Activated T-cell treated with anti-CD3 and anti-CD28 coated beads for 1 hour (primary cell): ENCODE measurements at regions not wholly inside any gene's neighbourhood (a gene's known extent, or its start where the extent isn't known, plus 50 kb on each side); places are given as distances from the start of the nearest gene placed in this dataset.

Experiments used
- DNase-seq: peaks from one replicate; pipeline ENCODE4 v3.0.0-alpha.2; 2020; ENCODE audit warnings: low read depth

DNA sequence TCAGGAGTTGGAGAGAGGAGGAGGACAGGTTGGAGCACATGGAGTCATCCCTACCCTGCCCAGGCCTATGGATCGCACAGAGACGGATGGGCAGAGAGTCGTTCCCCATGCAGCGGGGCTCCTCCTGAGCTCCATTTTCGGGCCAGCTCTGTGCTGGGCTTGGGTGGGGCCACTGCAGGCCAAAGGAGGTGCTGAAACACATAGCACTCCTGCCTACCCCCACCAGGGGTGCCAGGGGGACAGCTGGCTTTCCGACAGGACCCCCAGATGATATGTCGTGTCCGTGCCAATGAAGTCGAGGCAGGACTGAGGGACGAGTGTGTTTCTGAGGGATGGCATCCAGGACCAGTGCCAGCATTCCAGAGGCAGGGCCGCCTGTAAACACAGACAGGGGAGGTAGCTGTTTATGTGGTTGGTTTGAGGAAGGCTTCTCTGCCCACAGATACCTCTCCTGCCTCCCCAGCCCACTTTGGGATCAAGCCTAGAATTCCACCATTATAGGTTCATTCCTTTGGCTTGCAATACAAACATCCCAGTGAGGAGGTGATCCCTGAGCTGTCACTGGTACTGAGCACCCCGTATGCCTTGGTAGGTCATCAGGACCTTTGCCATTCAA lies 116.6 kb downstream of the GLI2 start:
- no peak for DNase-seq

DNA sequence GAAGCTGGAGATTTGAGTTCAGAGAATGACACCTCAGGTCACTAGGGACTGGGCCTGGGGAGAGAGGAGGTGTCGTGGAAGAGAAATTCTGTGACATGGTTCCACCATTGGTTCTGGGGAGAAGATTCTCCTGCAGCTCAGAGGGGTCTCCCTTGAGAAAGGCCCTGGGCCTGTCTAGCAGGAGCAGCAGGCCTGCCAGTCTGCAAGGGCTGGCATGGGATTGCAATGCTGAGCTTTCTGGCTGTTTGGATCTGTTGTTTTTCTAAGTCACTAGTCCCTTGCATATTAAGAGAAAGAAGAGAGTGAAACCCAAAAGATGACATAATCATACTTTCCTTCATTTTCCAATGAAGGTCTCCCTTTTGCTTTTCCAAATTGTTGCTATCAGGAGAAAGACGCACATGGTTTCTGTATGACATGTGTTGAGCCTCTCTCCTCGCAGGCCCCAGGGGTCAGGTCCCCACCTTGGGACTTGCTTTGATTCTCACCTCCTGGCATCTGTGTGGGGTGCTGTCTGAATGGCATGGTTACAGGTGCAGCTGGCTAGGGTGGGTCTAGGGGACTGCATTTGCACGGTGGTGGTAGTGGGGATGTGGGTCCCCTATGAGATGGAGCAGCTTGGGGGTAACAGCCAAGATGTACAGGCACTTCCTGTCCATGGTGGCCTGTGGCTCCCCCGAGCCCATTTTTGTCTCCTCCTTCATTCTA lies 117.8 kb downstream of the GLI2 start:
- DNase-seq, result no peak

DNA sequence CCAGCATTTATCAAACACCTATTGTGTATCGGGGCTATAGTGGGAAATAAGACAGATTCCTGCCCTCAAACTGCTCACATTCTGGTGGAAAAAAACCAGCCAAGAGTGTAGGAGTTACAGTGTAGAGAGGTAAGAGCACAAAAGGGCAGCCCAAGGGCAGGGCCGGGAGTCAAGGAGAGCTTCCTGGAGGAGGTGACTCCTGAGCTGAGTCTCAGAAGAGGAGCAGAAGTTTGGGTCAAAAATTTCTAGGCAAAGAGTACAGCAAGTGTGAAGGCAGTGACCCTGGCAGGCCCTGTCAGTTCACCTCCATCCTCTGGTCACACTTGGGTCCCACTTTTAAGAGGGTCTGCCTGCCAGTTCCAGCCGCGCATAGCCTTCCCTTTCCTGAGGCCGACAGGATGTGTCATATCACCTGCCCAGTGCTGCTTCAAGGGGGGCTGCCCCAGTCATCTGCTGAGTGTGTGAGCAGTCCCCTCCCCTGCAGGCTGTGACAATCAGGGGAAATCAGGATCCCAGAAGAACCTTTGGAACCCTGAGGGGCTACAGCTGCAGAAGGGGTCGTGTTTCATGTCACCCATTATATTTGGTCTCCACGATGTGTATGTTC lies 118.4 kb downstream of the GLI2 start:
- DNase-seq, result no peak

GRCh38 chr2:120854766-120855530 lies 119.3 kb downstream of the GLI2 start:
- DNase-seq, result no peak

GRCh38 chr2:120855855-120856405 lies 120.3 kb downstream of the GLI2 start:
- no peak for DNase-seq

- no peak for DNase-seq
These were observed 120.8 kb downstream of the GLI2 start for GRCh38 chr2:120856421-120856862.

DNA sequence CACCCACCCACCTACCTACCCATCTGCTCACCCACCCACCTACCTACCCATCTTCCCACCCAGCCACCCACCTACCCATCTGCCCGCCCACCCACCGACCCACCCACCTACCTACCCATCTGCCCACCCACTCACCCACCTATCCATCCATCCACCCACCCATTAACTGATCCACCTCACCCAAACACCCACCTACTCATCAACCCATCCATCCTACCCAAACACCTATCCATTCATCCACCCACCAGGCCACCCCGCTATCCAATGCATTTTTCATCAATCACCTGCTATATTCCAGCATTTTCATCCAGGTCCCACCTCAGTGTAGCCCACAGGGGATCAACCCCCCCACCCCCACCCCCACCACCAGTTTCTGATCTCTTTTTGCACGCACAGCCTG lies 121.8 kb downstream of the GLI2 start:
- DNase-seq, result no peak

DNA sequence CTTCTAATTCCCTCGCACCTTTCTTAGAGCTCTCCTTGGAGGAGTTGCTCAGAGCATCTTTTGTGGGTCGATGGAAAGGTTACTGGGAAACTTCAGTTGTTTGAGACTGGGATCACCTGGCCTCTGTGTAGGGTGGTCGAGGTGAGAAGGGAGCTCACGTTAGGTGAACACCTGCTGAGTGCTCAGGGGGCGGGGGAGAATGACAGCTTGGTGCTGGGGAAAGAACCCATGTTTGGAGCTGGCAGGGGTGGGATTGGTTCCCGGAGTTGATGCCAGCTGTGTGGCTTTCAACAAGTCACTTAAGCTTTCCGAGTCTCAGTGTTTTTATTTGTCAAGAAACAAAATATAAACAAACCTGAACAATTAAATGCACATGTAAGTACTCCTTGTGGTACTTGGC lies 122.3 kb downstream of the GLI2 start:
- DNase-seq, result no peak

GRCh38 chr2:120858361-120859106 lies 122.9 kb downstream of the GLI2 start:
- DNase-seq, result no peak

- DNase-seq, result no peak
These were observed 123.5 kb downstream of the GLI2 start for GRCh38 chr2:120859128-120859527.

- no peak for DNase-seq
These were observed 124.3 kb downstream of the GLI2 start for GRCh38 chr2:120859814-120860578.

DNA sequence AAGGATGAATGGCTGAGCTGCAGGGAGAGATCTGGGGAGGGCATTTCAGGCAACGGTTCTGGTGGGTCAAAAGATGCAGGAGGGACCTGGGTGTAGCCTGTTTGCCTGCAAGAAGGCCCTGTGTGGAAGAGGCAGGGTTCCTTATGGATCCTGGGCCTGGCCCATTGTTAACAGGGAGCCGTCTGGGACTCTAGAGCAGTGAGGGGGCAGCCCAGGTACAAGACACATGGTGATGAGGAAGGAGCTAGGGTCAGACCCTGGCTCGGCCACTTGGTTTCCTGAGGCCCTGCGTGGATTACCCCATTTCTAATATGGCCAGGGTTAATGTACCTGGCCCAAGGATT lies 124.9 kb downstream of the GLI2 start:
- DNase-seq, result no peak

- no peak for DNase-seq
These were observed 125.5 kb downstream of the GLI2 start for GRCh38 chr2:120861191-120861575.

DNA sequence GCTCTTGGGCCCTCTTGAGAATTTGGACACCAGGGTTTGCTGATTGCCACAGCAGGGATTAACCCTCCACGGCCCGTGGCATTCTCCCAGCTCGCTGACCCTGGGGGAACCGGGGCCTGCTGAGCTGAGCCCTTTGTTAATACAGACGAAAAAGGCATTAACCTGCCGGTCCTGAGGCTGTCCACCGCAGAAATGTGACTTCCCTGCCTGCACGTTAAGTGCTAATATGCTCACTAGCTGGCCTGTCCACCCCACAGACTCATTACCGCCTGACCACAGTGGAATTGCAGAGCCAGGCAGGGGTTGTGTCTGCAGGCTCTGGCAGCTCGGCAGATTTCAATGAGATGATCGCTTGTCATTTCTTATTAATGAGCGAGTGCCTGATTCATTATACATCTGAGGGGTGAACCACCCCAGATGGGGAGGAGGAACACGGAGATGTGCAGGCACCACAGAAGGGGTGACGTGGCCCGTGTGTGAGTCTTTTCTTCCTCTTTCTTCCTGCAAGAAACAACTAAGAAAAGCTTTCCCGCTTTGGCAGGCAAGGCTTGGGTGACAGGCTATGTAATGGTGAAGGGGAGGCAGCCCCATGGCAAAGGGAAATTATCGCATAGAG lies 126.0 kb downstream of the GLI2 start:
- no peak for DNase-seq

DNA sequence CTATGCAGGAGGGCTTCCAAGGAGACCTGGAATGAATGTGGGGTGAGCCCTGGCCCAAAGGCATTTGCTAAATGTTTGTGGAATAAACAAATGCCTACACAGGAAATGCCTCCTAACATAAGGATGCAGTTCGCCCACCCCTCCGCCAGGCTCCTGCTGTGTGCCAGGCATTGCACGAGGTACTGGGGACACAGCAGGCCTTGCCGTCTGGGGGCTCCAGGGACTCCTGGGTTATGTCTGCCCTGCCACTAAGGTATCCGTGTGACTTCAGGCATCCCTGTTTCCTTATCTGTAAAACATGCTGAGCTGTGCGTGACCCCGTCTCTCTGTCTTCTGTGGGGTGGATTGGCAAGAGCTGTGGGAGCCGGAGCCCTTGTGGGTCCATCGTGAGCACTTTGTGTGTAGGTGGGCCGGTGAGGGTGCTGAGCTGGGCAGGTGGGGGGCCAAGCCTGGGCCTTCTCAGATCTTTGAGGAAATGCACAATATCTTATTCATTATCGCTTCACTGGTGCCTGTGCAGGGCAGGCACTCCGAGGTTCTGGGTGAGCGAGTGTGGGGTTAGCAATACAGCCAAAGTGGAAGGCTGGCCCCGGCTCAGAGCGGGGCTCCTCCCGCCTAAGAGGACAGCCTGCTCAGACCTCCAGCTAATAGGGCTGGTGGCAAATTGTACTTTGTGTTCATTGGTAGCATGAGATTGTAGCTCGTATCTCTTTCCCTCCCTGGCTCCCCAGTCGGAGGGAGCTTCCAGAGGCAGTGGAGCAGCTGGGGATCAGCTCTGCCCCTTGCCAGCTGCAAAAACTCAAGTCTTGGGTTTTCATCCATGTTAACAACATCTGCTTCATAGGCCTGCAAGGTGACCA lies 126.8 kb downstream of the GLI2 start:
- no peak for DNase-seq

GRCh38 chr2:120863146-120863545 lies 127.5 kb downstream of the GLI2 start:
- no peak for DNase-seq

- no peak for DNase-seq
These were observed 128.1 kb downstream of the GLI2 start for GRCh38 chr2:120863661-120864320.

GRCh38 chr2:120864981-120865380 lies 129.3 kb downstream of the GLI2 start:
- DNase-seq, result no peak

- DNase-seq, result no peak
These were observed 130.0 kb downstream of the GLI2 start for GRCh38 chr2:120865656-120866055.
